Ascending aorta (tissue), 2 donors: ENCODE measurements at regions not wholly inside any gene's neighbourhood (a gene's known extent, or its start where the extent isn't known, plus 50 kb on each side); places are given as distances from the start of the nearest gene placed in this dataset.
"Not testable (repeated sequence)": the region's sequence is repeated elsewhere in the genome, so short reads cannot be mapped to it uniquely, and the experiment has no call there.

Source experiments
- DNase-seq, 2 donors: peaks; one replicate each; pipeline ENCODE4 v3.0.0-alpha.2; 2019; ENCODE audit warnings: low spot score in 2 of 2
- H3K27ac ChIP-seq, 2 donors: fragments of 200-600 bp; sonication (generic); one replicate each; pipeline ENCODE4 v1.5.1; 2016 to 2017; ENCODE audit warnings: mild to moderate bottlenecking in 1 of 2
- H3K27me3 ChIP-seq: fragments of 200-600 bp; sonication (generic); one replicate; pipeline ENCODE4 v1.5.1; 2017
- H3K36me3 ChIP-seq, 2 donors: fragments of 200-600 bp; sonication (generic); one replicate each; pipeline ENCODE4 v1.5.1; 2016
- H3K4me1 ChIP-seq, 2 donors: fragments of 200-600 bp; sonication (generic); one replicate each; pipeline ENCODE4 v1.5.1; 2016 to 2017; ENCODE audit warnings: mild to moderate bottlenecking in 1 of 2
- H3K4me3 ChIP-seq, 2 donors: fragments of 200-600 bp; sonication (generic); one replicate each; pipeline ENCODE4 v1.5.1; 2016 to 2017; ENCODE audit warnings: mild to moderate bottlenecking in 1 of 2
- H3K9me3 ChIP-seq, 2 donors: fragments of 200-600 bp; sonication (generic); one replicate each; pipeline ENCODE4 v1.5.1; 2016
- CTCF ChIP-seq, 3 experiments: fragments of 200-600 bp in 2 of 3; fragments of 450-650 bp in 1 of 3; sonication (generic) in 2 of 3; IDR thresholded peaks; one replicate each; pipeline ENCODE4 v1.5.1; 2016 to 2019; ENCODE audit warnings: antibody characterized with exemption in 3 of 3, mild to moderate bottlenecking in 1 of 3, moderate library complexity in 1 of 3
- intact Hi-C: fragments of 100-400 bp; cut with DNase I; formaldehyde crosslinking; loops from one replicate; pipeline ENCODE4 v1.15.1; 2023

DNA sequence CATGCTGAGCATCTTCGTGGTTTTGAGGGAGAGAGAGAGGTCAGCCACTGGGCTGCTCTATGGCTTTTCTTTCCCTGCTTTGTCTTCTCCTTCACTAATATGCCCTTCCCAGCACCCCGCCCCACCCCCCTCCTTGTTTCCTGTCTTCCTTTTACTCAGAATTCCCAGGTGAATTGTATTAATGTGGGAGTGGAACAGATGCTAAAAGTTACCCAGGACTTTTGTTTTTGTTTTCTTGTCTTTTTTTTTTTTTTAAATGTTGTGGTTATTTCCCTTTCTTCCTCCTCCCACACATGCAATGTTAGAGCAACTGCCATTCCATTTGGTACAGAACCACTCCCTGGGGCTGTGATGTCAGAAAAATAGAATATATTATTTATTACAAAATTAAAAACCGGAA lies 442.7 kb upstream of the CD180 start:
- DNase-seq = no peak
- H3K36me3 ChIP-seq = no peaks in the 10 kb centered on the region
- peaks cover 0 to 2% of the 10 kb centered on the region in 2 donors for H3K9me3 ChIP-seq
- peaks cover 3 to 8% of the 10 kb centered on the region in 2 donors for H3K4me1 ChIP-seq
- TF ChIP-seq CTCF (IDR thresholded peaks at IDR 0.05) = no peak
- intact Hi-C loops = no loop called here
- H3K4me3 ChIP-seq = no peak overlapping the region
- no peak overlapping the region for H3K27ac ChIP-seq
- no peaks in the 10 kb centered on the region for H3K27me3 ChIP-seq

- Histone ChIP-seq H3K4me1 (peaks cover 0 to 3% of the 10 kb centered on the region in 2 donors), H3K9me3 (no peaks in the 10 kb centered on the region), H3K4me3 (no peak overlapping the region), H3K27me3 (no peaks in the 10 kb centered on the region), H3K27ac (no peak overlapping the region), H3K36me3 (no peaks in the 10 kb centered on the region)
- intact Hi-C loops = no loop called here
- no peak for DNase-seq
- no peak for TF ChIP-seq CTCF (IDR thresholded peaks at IDR 0.05)
Observed at GRCh38 chr5:67636850-67637524, 440.4 kb upstream of the CD180 start.

DNA sequence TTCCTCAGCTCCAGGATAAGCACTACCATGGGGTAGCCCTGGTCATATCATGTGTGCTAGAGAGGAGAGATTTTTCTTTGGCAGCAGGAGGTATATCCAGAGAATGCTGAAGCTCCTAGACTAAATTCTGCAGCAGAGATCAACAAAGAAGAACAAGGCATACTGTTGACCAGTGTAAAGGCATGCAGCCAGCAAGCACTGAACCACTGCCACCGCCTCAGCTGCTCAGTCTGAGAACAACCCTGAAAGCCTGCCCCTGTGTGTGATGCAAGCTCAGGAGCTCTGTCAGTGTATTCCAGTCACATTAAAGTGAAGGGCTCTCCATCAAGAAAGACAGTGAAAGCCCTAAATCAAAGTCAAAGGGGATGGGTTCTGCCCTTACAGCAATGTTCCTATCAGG lies 439.5 kb upstream of the CD180 start:
- Histone ChIP-seq H3K4me1 (peaks cover 0 to 3% of the 10 kb centered on the region in 2 donors), H3K36me3 (no peaks in the 10 kb centered on the region), H3K27me3 (no peaks in the 10 kb centered on the region), H3K27ac (no peak overlapping the region), H3K9me3 (no peaks in the 10 kb centered on the region), H3K4me3 (no peak overlapping the region)
- intact Hi-C loops = no loop called here
- no peak for DNase-seq
- no peak for TF ChIP-seq CTCF (IDR thresholded peaks at IDR 0.05)

DNA sequence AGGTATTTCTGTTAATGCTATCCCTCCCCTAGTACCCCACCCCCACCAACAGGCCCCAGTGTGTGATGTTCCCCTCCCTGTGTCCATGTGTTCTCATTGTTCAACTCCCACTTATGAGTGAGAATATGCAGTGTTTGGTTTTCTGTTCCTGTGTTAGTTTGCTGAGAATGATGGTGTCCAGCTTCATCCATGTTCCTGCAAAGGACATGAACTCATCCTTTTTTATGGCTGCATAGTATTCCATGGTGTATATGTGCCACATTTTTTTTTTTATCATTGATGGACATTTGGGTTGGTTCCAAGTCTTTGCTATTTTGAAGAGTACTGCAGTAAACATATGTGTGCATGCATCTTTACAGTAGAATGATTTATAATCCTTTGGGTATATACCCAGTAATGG lies 430.5 kb upstream of the CD180 start:
- H3K27me3 ChIP-seq, H3K9me3 ChIP-seq, DNase-seq, intact Hi-C loops, H3K4me3 ChIP-seq, H3K36me3 ChIP-seq, H3K27ac ChIP-seq, H3K4me1 ChIP-seq: not testable (repeated sequence)

DNA sequence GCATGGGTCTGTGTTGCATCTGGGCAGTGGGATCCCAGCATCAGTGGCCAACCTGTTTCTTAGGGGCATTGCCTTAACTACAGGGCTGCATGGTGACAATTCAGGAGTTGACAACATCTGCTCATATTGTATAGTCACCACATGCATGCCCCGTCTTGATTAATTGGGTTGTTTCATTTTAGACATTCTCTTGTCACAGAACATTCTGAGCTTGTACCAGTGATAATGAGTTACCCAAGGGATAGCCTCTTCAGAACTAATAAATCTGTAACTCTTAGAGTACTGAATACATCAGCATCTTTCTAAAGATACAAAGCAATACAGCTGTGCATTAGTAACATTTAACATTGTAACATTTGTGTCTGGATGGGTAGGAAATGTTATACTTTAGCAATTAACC lies 426.5 kb upstream of the CD180 start:
- H3K27me3 ChIP-seq = no peaks in the 10 kb centered on the region
- TF ChIP-seq CTCF (IDR thresholded peaks at IDR 0.05) = no peak
- H3K4me3 ChIP-seq = no peak overlapping the region
- H3K4me1 ChIP-seq = no peaks in the 10 kb centered on the region
- H3K9me3 ChIP-seq = no peaks in the 10 kb centered on the region
- intact Hi-C loops = no loop called here
- DNase-seq = no peak
- H3K27ac ChIP-seq = no peak overlapping the region
- H3K36me3 ChIP-seq = no peaks in the 10 kb centered on the region

- Histone ChIP-seq H3K27me3 (no peaks in the 10 kb centered on the region), H3K36me3 (no peaks in the 10 kb centered on the region), H3K27ac (no peak overlapping the region), H3K4me3 (no peak overlapping the region), H3K9me3 (no peaks in the 10 kb centered on the region), H3K4me1 (no peaks in the 10 kb centered on the region)
- intact Hi-C loops = no loop called here
- no peak for DNase-seq
- TF ChIP-seq CTCF (IDR thresholded peaks at IDR 0.05) = no peak
Observed at GRCh38 chr5:67620424-67621397, 424.1 kb upstream of the CD180 start.
